ENCODE measurements at regions not wholly inside any gene's neighbourhood (a gene's known extent, or its start where the extent isn't known, plus 50 kb on each side); places are given as distances from the start of the nearest gene placed in this dataset.

- in situ Hi-C loops (cut with MboI), result no loop called here
- ATAC-seq (no peak), DNase-seq (ENCODE audit: extremely low read depth in 1 of 4, low spot score in 3 of 4) (no peak), FAIRE-seq (no peak)
- 0% methylated on average over 1 of the region's 1 CpG for WGBS (ENCODE audit: insufficient coverage, low coverage, missing lambda C conversion rate)
- H3K4me1 ChIP-seq (replicated peaks in 1 of 2; ENCODE audit: control insufficient read depth in 2 of 2, insufficient read depth in 2 of 2, low read length in 2 of 2), result no peaks in the 10 kb centered on the region
- no peak overlapping the region for H3K27ac ChIP-seq (ENCODE audit: extremely low read depth, low read depth, low read length)
- H3K79me2 ChIP-seq (ENCODE audit: control insufficient read depth, insufficient read depth, low read length), result no peaks in the 10 kb centered on the region
- no peak overlapping the region for H2AFZ ChIP-seq (ENCODE audit: low read depth, low read length)
- no peak overlapping the region for H3K9ac ChIP-seq (ENCODE audit: insufficient read depth in 1 of 2, low read depth in 2 of 2, low read length in 2 of 2)
- H4K20me1 ChIP-seq (replicated peaks; ENCODE audit: control insufficient read depth, insufficient read depth, low read length), result no peaks in the 10 kb centered on the region
- H3K27me3 ChIP-seq (ENCODE audit: control insufficient read depth in 2 of 2, insufficient read depth in 2 of 2, low read length in 2 of 2), result no peaks in the 10 kb centered on the region
- intact Hi-C loops (cut with micrococcal nuclease), result no loop called here
- H3K9me1 ChIP-seq (ENCODE audit: control insufficient read depth, insufficient read depth, low read length), result no peaks in the 10 kb centered on the region
- H3K4me2 ChIP-seq (ENCODE audit: insufficient read depth, low read length), result no peak overlapping the region
- H3K4me3 ChIP-seq, result no peak overlapping the region
- H3K9me3 ChIP-seq (replicated peaks; ENCODE audit: control insufficient read depth, insufficient read depth, low read depth, low read length), result no peaks in the 10 kb centered on the region
- ChIA-PET POLR2A (no interaction called here), CTCF (ENCODE audit: low intra/inter-chr PET ratio) (no interaction called here)
- H3K36me3 ChIP-seq (ENCODE audit: control insufficient read depth, insufficient read depth, low read length), result no peaks in the 10 kb centered on the region
- no TSS peak for BruUV-seq (replicated peaks)
- TF ChIP-seq, protein P1, sequence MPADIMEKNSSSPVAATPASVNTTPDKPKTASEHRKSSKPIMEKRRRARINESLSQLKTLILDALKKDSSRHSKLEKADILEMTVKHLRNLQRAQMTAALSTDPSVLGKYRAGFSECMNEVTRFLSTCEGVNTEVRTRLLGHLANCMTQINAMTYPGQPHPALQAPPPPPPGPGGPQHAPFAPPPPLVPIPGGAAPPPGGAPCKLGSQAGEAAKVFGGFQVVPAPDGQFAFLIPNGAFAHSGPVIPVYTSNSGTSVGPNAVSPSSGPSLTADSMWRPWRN (IDR thresholded peaks at IDR 0.05; ENCODE audit: low read depth), result no peak
- TF ChIP-seq TRIM25 (IDR thresholded peaks at IDR 0.05; ENCODE audit: borderline replicate concordance) (no peak), STAT5B (CRISPR knock-in tag; IDR thresholded peaks at IDR 0.05) (no peak), BACH1 (tag; IDR thresholded peaks at IDR 0.05) (no peak), SNRNP70 (optimal IDR thresholded peaks at IDR 0.05; ENCODE audit: low read depth, low read length) (no peak), SMAD4 (CRISPR knock-in tag; conservative IDR thresholded peaks at IDR 0.05) (no peak)
Observed at GRCh38 chr13:39929583-39929982, 274.1 kb downstream of the COG6 start.
